ENCODE measurements at regions not wholly inside any gene's neighbourhood (a gene's known extent, or its start where the extent isn't known, plus 50 kb on each side); places are given as distances from the start of the nearest gene placed in this dataset.

GRCh38 chr1:111045033-111045722 is 81.5 kb upstream of the LRIF1 start:
- TF ChIP-seq CTCF (IDR thresholded peaks at IDR 0.05; ENCODE audit: borderline replicate concordance, extremely low read depth, low read length, poor library complexity, severe bottlenecking) (no peak), EZH2 (IDR thresholded peaks at IDR 0.05; ENCODE audit: borderline replicate concordance, low read depth, low read length, severe bottlenecking) (no peak)
